HEK293 (cell line): ENCODE measurements at regions not wholly inside any gene's neighbourhood (a gene's known extent, or its start where the extent isn't known, plus 50 kb on each side); places are given as distances from the start of the nearest gene placed in this dataset.

ENCODE experiments used
- CTCF ChIA-PET: fragments of 350-600 bp; formaldehyde crosslinking; extraction: SDS; loops from one replicate; lab custom pipeline; 2021; ENCODE audit warnings: antibody characterized with exemption; lab: Yijun Ruan, JAX
- POLR2A ChIA-PET: fragments of 300-600 bp; formaldehyde crosslinking; extraction: SDS; loops from one replicate; lab custom pipeline; 2020; ENCODE audit warnings: antibody characterized with exemption, inconsistent platforms; lab: Yijun Ruan, JAX
- H3K27ac ChIP-seq: fragments of 200-500 bp; sonication (Bioruptor generic); 2 replicates; pipeline ENCODE4 v1.5.1; 2014; ENCODE audit warnings: low read depth, low read length, control low read depth, inconsistent platforms; ENCODE audit errors: extremely low read depth
- H3K36me3 ChIP-seq, 2 experiments: fragments of 200-500 bp in 1 of 2; sonication (Bioruptor generic) in 1 of 2; 1 replicate in 1 of 2; 2 replicates in 1 of 2; pipeline ENCODE4 v1.5.1; 2014 to 2017; ENCODE audit warnings: inconsistent platforms in 2 of 2, low read length in 2 of 2; ENCODE audit not compliant: control insufficient read depth in 2 of 2, insufficient read depth in 1 of 2
- H3K4me1 ChIP-seq: fragments of 200-500 bp; sonication (Bioruptor generic); 2 replicates; pipeline ENCODE4 v1.5.1; 2014; ENCODE audit warnings: mild to moderate bottlenecking, low read length, inconsistent platforms; ENCODE audit not compliant: control insufficient read depth, insufficient read depth
- H3K4me3 ChIP-seq: 2 replicates; pipeline ENCODE4 v1.5.1; 2011; ENCODE audit warnings: low read depth, mild to moderate bottlenecking, control low read depth, low read length, moderate library complexity
- H3K9me3 ChIP-seq: fragments of 200-500 bp; sonication (Bioruptor generic); 2 replicates; pipeline ENCODE4 v1.5.1; 2014; ENCODE audit warnings: low read depth, low read length, inconsistent platforms; ENCODE audit not compliant: control insufficient read depth, insufficient read depth
- FEZF1 ChIP-seq: fragments of 450-650 bp; formaldehyde crosslinking; IDR thresholded peaks from 2 replicates; pipeline ENCODE4 v1.5.1; 2016; ENCODE audit warnings: missing biosample characterization, missing genetic modification characterization
- KLF8 ChIP-seq: fragments of 450-650 bp; formaldehyde crosslinking; IDR thresholded peaks from 2 replicates; pipeline ENCODE4 v1.5.1; 2016; ENCODE audit warnings: missing biosample characterization, missing genetic modification characterization
- ZBTB48 ChIP-seq: fragments of 450-650 bp; formaldehyde crosslinking; IDR thresholded peaks from 2 replicates; pipeline ENCODE4 v1.5.1; 2016; ENCODE audit warnings: missing biosample characterization, missing genetic modification characterization
- ZBTB8A ChIP-seq: fragments of 450-650 bp; formaldehyde crosslinking; IDR thresholded peaks from 2 replicates; pipeline ENCODE4 v1.5.1; 2016; ENCODE audit warnings: missing biosample characterization, missing genetic modification characterization
- ZEB2 ChIP-seq: fragments of 450-650 bp; formaldehyde crosslinking; IDR thresholded peaks from 2 replicates; pipeline ENCODE4 v1.5.1; 2016; ENCODE audit warnings: missing biosample characterization, missing genetic modification characterization
- ZNF10 ChIP-seq: fragments of 450-650 bp; formaldehyde crosslinking; IDR thresholded peaks from 2 replicates; pipeline ENCODE4 v1.5.1; 2017; ENCODE audit warnings: missing biosample characterization, missing genetic modification characterization
- ZNF121 ChIP-seq: fragments of 450-650 bp; formaldehyde crosslinking; IDR thresholded peaks from 2 replicates; pipeline ENCODE4 v1.5.1; 2016; ENCODE audit warnings: missing biosample characterization, missing genetic modification characterization
- ZNF248 ChIP-seq: fragments of 450-650 bp; formaldehyde crosslinking; IDR thresholded peaks from 2 replicates; pipeline ENCODE4 v1.5.1; 2017; ENCODE audit warnings: missing biosample characterization, missing genetic modification characterization
- ZNF549 ChIP-seq: fragments of 450-650 bp; IDR thresholded peaks from 2 replicates; pipeline ENCODE4 v1.5.1; 2018; ENCODE audit warnings: missing biosample characterization, missing genetic modification characterization, mild to moderate bottlenecking, inconsistent platforms, moderate library complexity
- ZNF600 ChIP-seq: fragments of 450-650 bp; formaldehyde crosslinking; IDR thresholded peaks from 2 replicates; pipeline ENCODE4 v1.5.1; 2016; ENCODE audit warnings: missing biosample characterization, missing genetic modification characterization
- ZNF792 ChIP-seq: fragments of 450-650 bp; formaldehyde crosslinking; IDR thresholded peaks from 2 replicates; pipeline ENCODE4 v1.5.1; 2016; ENCODE audit warnings: missing biosample characterization, missing genetic modification characterization
- TF ChIP-seq, protein P1 (sequence below): fragments of 450-650 bp; formaldehyde crosslinking; IDR thresholded peaks from 2 replicates; pipeline ENCODE4 v1.5.1; 2016; ENCODE audit warnings: missing biosample characterization, missing genetic modification characterization, low read depth
- TF ChIP-seq, protein P2 (sequence below): fragments of 450-650 bp; formaldehyde crosslinking; IDR thresholded peaks from 2 replicates; pipeline ENCODE4 v1.5.1; 2016; ENCODE audit warnings: missing biosample characterization, missing genetic modification characterization
- TF ChIP-seq, protein P3 (sequence below): fragments of 450-650 bp; formaldehyde crosslinking; IDR thresholded peaks from 2 replicates; pipeline ENCODE4 v1.5.1; 2016; ENCODE audit warnings: missing biosample characterization, missing genetic modification characterization
- TF ChIP-seq, protein P4 (sequence below): fragments of 450-650 bp; formaldehyde crosslinking; IDR thresholded peaks from 2 replicates; pipeline ENCODE4 v1.5.1; 2016; ENCODE audit warnings: missing biosample characterization, missing genetic modification characterization

DNA sequence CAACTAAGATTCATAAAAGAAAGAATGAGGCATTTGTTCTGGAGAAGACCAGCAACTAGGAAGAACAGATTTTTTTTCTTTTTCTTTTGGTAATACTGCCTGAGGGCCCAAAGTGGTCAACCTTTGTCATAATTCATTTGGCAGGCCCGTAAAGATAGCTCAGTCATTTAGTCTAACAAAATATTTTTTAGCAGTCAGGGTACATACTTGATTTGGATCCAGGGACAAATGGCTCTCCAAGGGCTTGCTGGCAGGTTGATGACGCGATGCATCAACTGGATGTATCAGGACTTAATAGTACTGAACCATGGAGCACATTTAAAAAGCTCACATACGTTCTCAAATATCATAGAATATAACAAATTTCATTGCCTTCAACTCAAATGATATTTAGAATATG, 203.4 kb upstream of the ZNF608 start (continued):
- no peak for TF ChIP-seq ZNF792 (tag by site-specific recombination)
- no peak for TF ChIP-seq ZNF248
- no peak for TF ChIP-seq KLF8 (tag by site-specific recombination)
- peak; percentile 26; the same call in 1 of the 2 replicates for TF ChIP-seq ZNF600
- TF ChIP-seq ZEB2 (tag by site-specific recombination), result 0 out of 2 replicates have a peak, but pooled peaks have one; percentile 10
- TF ChIP-seq, protein P1, sequence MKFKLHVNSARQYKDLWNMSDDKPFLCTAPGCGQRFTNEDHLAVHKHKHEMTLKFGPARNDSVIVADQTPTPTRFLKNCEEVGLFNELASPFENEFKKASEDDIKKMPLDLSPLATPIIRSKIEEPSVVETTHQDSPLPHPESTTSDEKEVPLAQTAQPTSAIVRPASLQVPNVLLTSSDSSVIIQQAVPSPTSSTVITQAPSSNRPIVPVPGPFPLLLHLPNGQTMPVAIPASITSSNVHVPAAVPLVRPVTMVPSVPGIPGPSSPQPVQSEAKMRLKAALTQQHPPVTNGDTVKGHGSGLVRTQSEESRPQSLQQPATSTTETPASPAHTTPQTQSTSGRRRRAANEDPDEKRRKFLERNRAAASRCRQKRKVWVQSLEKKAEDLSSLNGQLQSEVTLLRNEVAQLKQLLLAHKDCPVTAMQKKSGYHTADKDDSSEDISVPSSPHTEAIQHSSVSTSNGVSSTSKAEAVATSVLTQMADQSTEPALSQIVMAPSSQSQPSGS (tag by site-specific recombination), result 0 out of 2 replicates have a peak, but pooled peaks have one; percentile 3
- no peak for TF ChIP-seq ZBTB8A (tag by site-specific recombination)
- peak; percentile 87 for TF ChIP-seq FEZF1 (tag by site-specific recombination)
- TF ChIP-seq, protein P2, sequence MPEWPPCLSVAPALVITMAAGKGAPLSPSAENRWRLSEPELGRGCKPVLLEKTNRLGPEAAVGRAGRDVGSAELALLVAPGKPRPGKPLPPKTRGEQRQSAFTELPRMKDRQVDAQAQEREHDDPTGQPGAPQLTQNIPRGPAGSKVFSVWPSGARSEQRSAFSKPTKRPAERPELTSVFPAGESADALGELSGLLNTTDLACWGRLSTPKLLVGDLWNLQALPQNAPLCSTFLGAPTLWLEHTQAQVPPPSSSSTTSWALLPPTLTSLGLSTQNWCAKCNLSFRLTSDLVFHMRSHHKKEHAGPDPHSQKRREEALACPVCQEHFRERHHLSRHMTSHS (tag by site-specific recombination), result no peak
- no peak for TF ChIP-seq ZNF10

DNA sequence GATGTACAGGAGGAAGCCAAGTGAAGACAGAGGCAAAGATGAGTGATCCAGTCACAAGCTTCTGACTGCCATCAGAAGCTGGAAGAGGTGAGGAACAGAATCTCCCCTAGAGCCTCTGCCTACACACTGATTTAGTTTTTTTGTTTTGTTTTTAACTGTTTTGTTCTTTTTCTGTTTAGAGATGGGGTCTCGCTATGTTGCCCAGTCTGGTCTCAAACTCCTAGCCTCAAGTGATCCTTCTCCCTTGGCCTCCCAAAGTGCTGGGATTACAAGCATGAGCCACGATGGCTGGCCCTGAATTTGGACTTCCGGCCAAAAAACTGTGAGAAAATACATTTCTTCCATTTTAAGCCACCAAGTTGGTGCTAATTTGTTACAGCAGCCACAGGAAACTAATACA, 204.7 kb upstream of the ZNF608 start:
- Histone ChIP-seq H3K4me1 (peaks cover 20% of the 10 kb centered on the region), H3K36me3 (no peaks in the 10 kb centered on the region), H3K27ac (no peak overlapping the region), H3K4me3 (no peak overlapping the region), H3K9me3 (no peaks in the 10 kb centered on the region)
- TF ChIP-seq ZNF121 (tag by site-specific recombination) (peak; percentile 91), ZBTB48 (tag by site-specific recombination) (no peak)
- TF ChIP-seq, protein P1 (tag by site-specific recombination), result no peak
- TF ChIP-seq, protein P3, sequence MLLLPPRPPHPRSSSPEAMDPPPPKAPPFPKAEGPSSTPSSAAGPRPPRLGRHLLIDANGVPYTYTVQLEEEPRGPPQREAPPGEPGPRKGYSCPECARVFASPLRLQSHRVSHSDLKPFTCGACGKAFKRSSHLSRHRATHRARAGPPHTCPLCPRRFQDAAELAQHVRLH (tag by site-specific recombination), result 0 out of 2 replicates have a peak, but pooled peaks have one; percentile 27
- CTCF ChIA-PET, result no interaction called here
- POLR2A ChIA-PET, result interaction anchor here (0.7 kb wide), 1 partner anchor 98 kb away, joined by 5 read pairs; no protein-coding TSS in a partner anchor

DNA sequence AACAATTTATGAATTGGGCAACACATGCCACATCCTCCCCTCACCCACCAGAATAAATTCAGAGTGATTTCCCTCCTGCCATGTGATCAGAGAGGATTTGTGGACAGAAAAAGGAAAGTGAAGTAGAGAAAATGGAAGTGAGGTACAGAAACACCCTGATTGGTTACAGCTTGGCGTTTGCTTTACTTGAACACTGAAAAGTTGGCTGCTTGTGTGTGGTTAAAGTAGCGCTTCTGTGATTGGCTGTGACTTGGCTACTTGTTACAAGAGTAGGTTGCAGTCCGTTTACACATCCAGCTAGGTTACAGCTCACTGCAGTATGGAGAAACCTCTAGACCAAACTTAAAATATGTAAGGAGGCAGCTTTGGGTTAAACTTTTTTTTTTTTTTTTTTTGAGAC, 205.2 kb upstream of the ZNF608 start:
- peak; percentile 83; the same call in 1 of the 2 replicates for TF ChIP-seq ZNF549 (tag by site-specific recombination)
- TF ChIP-seq, protein P4, sequence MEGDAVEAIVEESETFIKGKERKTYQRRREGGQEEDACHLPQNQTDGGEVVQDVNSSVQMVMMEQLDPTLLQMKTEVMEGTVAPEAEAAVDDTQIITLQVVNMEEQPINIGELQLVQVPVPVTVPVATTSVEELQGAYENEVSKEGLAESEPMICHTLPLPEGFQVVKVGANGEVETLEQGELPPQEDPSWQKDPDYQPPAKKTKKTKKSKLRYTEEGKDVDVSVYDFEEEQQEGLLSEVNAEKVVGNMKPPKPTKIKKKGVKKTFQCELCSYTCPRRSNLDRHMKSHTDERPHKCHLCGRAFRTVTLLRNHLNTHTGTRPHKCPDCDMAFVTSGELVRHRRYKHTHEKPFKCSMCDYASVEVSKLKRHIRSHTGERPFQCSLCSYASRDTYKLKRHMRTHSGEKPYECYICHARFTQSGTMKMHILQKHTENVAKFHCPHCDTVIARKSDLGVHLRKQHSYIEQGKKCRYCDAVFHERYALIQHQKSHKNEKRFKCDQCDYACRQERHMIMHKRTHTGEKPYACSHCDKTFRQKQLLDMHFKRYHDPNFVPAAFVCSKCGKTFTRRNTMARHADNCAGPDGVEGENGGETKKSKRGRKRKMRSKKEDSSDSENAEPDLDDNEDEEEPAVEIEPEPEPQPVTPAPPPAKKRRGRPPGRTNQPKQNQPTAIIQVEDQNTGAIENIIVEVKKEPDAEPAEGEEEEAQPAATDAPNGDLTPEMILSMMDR, result no peak
- H3K4me3 ChIP-seq, result no peak overlapping the region
- no peaks in the 10 kb centered on the region for H3K36me3 ChIP-seq
- POLR2A ChIA-PET, result interaction anchor here (0.7 kb wide), 2 partner anchors 41 to 97 kb away, joined by 4 to 5 read pairs; no protein-coding TSS in a partner anchor
- CTCF ChIA-PET, result interaction anchor here (0.7 kb wide), 1 partner anchor 75 kb away, joined by 4 read pairs; no protein-coding TSS in a partner anchor
- H3K4me1 ChIP-seq, result peaks cover 20% of the 10 kb centered on the region
- no peaks in the 10 kb centered on the region for H3K9me3 ChIP-seq
- no peak overlapping the region for H3K27ac ChIP-seq
